Germinal center (tissue), 1 donor: ENCODE measurements at regions not wholly inside any gene's neighbourhood (a gene's known extent, or its start where the extent isn't known, plus 50 kb on each side); places are given as distances from the start of the nearest gene placed in this dataset.
"Not testable (repeated sequence)": the region's sequence is repeated elsewhere in the genome, so short reads cannot be mapped to it uniquely, and the experiment has no call there.

ENCODE experiments used
- DNase-seq: peaks from one replicate; pipeline ENCODE4 v3.0.0; 2012; ENCODE audit warnings: mixed read lengths, low spot score

DNA sequence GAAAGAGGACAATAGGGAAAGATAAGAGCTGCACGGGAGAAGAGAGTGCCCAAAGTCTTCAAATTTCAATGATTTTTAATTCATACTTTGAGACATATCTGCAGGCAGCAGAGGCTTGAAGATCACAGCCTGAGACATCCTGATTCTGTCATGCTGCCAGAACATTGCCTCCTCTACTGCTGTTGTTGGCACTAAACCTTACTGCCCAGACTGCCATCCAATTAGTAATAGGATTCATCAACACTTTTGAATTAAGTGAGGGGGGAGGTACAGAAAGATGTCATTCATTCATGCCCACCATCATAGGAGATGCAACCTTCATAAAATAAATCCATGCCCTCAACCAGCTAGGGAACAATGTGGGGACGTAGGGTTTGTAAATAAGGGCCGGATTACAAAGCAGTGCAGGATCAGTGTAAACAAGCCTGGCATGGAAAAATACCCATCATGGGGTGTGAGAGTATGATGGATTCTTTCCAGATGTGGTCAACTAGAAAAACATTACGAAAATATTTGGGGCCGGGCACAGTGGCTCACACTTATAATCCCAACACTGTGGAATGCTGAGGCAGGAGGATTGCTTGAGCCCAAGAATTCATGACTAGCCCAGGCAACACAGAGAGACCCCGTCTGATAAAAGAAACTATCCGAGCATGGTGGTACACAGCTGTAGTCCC is 122.1 kb upstream of the DAPK1 start:
- no peak for DNase-seq

DNA sequence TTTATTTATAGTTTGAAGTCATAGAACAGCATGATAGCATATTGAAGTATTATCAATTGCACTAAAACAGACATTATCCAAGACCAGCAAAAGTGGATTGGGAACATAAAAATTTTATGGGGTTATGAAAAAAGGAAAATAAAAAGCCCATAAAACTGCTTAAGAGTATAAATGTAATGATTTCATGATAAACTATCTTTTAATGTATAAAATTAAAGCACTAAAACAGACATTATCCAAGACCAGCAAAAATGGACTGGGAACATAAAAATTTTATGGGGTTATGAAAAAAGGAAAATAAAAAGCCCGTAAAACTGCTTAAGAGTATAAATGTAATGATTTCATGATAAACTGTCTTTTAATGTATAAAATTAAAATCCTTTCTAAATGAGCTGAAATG is 119.0 kb upstream of the DAPK1 start:
- no peak for DNase-seq

- no peak for DNase-seq
Measured at GRCh38 chr9:87379300-87379699, 118.4 kb upstream of the DAPK1 start.

- no peak for DNase-seq
Measured at GRCh38 chr9:87381050-87381711, 116.5 kb upstream of the DAPK1 start.

GRCh38 chr9:87381746-87382145 is 115.9 kb upstream of the DAPK1 start:
- DNase-seq: no peak

GRCh38 chr9:87382900-87383299 is 114.8 kb upstream of the DAPK1 start:
- DNase-seq: no peak

GRCh38 chr9:87383344-87384150 is 114.1 kb upstream of the DAPK1 start:
- DNase-seq: no peak

- DNase-seq: no peak
Measured at GRCh38 chr9:87386490-87387025, 111.1 kb upstream of the DAPK1 start.

DNA sequence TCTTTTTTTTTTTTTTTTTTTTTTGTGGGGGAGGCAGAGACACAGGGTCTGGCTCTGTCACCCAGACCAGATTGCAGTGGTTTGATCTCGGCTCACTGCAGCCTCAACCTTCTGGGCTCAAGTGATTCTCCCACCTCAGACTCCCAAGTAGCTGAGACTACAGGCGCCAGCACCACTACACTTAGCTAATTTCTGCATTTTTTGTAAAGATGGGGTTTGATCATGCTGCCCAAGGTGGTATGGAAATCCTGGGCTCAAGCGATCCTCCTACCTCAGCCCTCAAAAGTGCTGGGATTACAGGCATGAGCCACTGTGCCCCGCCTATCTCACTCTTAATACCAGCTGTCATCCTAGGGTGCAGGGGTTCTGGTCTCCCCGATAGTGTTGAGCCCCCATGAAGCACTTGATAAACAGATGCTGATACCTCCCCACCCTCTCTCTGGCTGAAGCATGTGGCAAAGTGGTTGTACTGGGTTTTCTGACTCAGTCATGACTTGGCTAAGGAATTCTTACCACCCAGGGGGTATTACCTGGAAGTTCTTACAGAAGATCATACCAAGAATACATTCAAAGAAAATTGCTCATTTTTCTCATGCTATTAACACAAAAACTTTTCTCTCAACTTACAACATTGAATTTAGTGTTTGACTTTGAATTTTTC is 110.2 kb upstream of the DAPK1 start:
- no peak for DNase-seq

DNA sequence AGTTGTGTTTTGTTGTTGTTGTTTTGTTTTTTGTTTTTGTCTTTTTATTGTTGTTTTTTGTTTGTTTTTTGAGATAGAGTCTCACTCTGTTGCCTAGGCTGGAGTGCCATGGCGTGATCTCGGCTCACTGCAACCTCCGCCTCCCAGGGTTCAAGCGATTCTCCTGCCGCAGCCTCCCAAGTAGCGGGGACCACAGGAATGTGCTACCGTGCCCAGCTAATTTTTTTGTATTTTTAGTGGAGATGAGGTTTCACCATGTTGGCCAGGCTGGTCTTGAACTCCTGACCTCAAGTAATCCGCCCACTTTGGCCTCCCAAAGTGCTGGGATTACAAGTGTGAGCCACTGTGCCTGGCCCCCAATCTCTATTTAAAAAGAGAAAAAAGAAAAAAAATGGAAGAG is 109.0 kb upstream of the DAPK1 start:
- not testable (repeated sequence) for DNase-seq

DNA sequence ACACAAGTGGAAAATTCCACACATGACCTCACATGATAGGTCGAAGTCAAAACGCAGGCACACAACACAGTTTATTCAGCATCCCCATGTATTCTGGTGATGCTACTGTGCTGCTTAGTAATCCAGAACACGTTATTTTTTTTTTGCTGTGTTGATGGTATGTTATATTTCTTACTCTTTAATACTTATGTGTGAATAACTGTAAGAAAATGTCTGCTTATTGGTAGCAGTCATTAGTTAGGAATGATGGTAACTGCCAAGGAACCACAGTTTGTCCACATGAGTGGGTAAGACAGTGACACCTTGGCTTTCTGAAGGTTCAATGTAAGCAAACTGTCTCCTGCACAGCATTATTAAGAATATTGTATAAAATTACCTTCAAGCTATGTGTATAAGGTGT is 107.7 kb upstream of the DAPK1 start:
- DNase-seq: no peak

GRCh38 chr9:87390361-87390760 is 107.3 kb upstream of the DAPK1 start:
- DNase-seq: no peak

- no peak for DNase-seq
Measured at GRCh38 chr9:87392086-87392485, 105.6 kb upstream of the DAPK1 start.

DNA sequence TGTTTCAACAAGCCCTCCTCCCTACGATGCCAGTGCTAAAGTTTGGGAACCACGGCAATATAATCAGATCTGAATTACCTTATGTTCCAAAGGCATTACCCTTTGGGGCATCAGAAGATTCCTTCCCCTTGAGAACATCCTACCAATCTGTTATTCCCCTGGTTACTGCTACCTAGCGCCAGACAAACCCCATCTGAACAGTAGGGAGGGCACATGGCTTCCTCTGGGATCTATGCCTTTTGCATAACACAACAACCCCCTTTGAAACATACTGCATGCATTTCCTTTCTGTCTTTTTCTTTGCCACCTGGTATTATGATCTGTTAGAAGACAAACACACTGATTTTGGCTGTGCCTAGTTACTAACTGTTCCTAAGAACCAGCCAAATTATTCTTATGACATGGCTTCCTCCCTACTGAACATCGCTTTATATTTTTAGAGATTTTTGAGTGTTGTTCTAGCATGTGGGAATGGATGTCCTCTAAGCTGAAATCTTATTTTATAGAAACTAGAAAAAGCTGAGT is 103.9 kb upstream of the DAPK1 start:
- no peak for DNase-seq

GRCh38 chr9:87395804-87396479 is 101.7 kb upstream of the DAPK1 start:
- no peak for DNase-seq

DNA sequence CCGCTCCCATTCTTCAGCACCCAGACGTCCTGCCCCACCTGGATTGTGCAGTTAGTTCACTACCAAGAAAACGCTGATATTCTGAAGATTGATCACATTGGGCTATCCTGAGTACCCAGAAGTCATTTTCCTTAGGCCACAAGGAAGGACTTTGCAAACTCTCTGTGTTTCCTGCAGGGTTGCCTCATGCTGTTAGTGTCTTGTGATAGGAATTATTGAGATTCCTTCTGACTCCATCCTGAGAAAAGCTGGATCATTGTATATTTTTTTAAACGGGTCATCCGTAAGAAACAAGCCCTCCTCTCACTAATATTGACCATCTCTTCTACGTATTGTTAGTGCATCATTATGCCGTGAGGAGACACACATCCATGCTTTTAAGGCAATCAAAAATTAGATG is 96.0 kb upstream of the DAPK1 start:
- no peak for DNase-seq

GRCh38 chr9:87402537-87402936 is 95.1 kb upstream of the DAPK1 start:
- no peak for DNase-seq

DNA sequence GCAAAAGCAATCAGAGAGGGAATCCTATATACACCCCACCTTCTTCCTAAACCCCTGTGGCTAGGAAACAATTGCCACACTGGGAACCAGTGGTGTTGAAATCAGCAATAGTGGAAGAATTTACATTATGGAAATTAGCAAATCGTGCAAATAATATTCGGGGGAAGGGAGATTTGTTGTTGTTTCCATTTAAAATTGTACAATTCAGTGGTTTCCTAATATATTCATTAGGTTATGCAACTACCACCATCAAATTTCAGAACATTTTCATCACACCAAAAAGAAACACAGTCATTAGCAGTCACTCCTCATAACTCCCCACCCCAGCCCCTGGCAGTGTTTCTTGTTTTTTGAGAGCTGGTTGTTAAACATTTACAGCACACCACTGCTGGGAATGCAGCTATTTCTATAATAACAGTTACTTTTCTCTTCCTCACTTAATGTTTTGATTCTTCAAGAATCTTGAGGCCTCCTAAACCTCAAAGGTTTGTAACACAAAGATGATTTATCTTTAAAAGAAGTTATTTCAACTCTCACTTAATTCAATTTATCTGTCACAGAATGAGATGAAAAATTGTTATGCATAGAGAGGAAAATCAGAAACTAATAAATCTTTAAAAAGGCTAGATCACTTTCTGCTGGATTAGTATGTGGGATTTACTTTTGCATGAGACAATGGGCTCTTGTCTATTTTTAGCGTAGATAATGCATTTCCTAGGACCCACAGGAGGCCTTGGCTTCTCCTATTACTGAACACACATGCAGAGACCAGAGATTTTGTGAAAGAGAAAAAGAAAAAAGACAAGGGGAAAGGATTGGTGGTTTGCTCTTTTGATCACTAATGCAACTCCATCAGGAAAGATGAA is 91.8 kb upstream of the DAPK1 start:
- DNase-seq: no peak

DNA sequence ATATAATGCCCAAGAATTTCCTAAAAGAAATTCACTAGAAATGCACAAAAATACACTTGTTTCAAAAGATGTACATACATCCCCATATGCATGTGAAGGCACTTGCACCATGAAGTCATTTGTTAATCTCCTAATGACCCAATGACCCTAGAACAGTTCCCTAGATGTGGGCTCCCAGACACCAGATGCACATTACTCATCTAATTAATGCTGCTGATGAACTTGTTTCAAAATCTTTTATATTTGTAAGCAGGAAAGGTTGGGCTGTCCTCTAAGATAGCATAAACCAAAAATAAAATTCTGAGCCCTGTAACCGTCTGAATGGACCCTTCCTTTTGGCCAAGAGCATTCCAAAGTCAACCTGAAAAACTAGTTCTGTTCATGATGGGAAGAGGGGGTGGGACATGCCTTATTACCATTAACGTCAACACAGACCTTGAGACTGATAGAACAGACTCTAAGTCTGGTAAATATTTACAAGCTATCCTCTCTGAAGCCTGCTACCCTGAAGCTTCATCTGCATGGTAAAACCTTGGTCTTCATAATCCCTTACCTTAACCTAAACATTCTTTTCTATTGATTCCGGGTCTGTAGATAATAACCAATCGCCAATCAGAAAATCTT is 91.0 kb upstream of the DAPK1 start:
- DNase-seq: no peak
